Peyer's patch (tissue), 4 donors: ENCODE measurements at regions not wholly inside any gene's neighbourhood (a gene's known extent, or its start where the extent isn't known, plus 50 kb on each side); places are given as distances from the start of the nearest gene placed in this dataset.

Experiments
- DNase-seq, 3 donors: peaks; one replicate each; pipeline ENCODE4 v3.0.0-alpha.2; 2017 to 2019
- H3K27ac ChIP-seq, 4 donors: fragments of 200-600 bp; sonication (generic); one replicate each; pipeline ENCODE4 v1.5.1; 2016 to 2019
- H3K27me3 ChIP-seq, 2 donors: fragments of 200-600 bp; sonication (generic); one replicate each; pipeline ENCODE4 v1.5.1; 2019
- H3K36me3 ChIP-seq, 3 donors: fragments of 200-600 bp; sonication (generic); one replicate each; pipeline ENCODE4 v1.5.1; 2016 to 2019
- H3K4me1 ChIP-seq, 4 donors: fragments of 200-600 bp; sonication (generic); one replicate each; pipeline ENCODE4 v1.5.1; 2016 to 2019
- H3K4me3 ChIP-seq, 4 donors: fragments of 200-600 bp; sonication (generic); 1 replicate in 3 of 4; 2 replicates in 1 of 4; pipeline ENCODE4 v1.5.1; 2016 to 2019; ENCODE audit warnings: mild to moderate bottlenecking in 1 of 4
- H3K9me3 ChIP-seq, 4 donors: fragments of 200-600 bp; sonication (generic); one replicate each; pipeline ENCODE4 v1.5.1; 2016 to 2019; ENCODE audit warnings: mild to moderate bottlenecking in 1 of 4
- CTCF ChIP-seq, 6 experiments: fragments of 450-650 bp in 4 of 6; fragments of 200-600 bp in 2 of 6; sonication (generic) in 1 of 6; IDR thresholded peaks; one replicate each; pipeline ENCODE4 v1.5.1; 2017 to 2019; ENCODE audit warnings: antibody characterized with exemption in 6 of 6, mild to moderate bottlenecking in 3 of 6, moderate library complexity in 1 of 6
- POLR2A ChIP-seq, 2 donors: fragments of 450-650 bp; IDR thresholded peaks; one replicate each; pipeline ENCODE4 v1.5.1; 2017; ENCODE audit warnings: antibody characterized with exemption in 2 of 2, mild to moderate bottlenecking in 2 of 2, moderate library complexity in 2 of 2

DNA sequence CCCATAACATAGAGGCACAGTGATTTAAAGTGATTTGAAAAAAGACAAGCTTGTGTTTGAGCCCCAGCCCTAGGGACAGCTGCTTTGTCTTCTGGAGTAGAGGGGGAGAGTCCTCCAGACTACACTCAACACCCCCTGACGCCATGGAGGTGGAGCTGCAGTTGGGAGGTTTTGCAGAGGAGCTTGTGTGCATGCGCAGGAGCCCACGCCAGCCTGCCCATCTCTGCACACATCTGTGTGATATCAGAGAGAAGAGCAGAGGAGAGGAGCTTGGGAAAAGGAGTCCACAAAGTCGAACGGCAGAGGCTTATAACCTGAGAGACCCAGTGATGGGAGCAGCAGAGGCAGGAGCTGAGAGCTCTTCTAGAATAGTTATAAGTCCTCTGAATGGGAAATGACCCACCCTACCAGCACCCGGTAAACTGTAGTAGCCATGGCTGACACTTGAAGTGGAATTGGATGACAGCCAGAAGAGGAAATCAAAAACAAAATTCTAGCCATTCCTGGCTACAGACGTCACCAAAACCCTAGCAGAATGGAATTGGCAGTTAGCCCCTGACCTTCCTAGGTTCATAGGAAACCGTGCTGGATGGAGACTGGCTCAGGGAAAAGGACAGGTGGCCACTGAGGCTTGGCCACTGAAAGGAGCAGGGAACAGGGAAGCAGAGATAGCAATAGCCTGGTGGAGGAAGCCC is 185.1 kb upstream of the VASH1 start:
- Histone ChIP-seq H3K4me1 (peaks cover 0 to 4% (median 0%) of the 10 kb centered on the region in 4 donors), H3K9me3 (no peaks in the 10 kb centered on the region), H3K27ac (no peak overlapping the region), H3K27me3 (no peaks in the 10 kb centered on the region), H3K36me3 (no peaks in the 10 kb centered on the region), H3K4me3 (no peak overlapping the region)
- TF ChIP-seq POLR2A (IDR thresholded peaks at IDR 0.05) (no peak), CTCF (IDR thresholded peaks at IDR 0.05) (no peak)
- no peak for DNase-seq

DNA sequence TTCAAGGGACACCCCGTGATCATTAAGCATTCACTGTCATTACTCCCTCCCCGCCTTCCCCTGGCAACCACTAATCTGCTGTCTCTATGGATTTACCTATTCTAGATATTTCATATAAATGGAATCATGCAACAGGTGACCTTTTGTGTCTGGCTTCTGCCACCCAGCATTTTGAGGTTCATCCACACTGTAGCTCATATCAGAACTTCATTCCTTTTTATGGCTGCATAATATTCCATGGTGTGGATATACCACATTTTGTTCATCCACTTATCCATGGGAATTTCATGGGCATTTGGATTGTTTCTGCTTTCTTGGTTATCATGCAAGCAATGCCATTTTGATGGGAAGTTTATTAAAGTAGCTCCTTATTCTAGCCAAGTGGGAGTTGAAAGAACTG is 184.2 kb upstream of the VASH1 start:
- no peaks in the 10 kb centered on the region for H3K9me3 ChIP-seq
- no peaks in the 10 kb centered on the region for H3K27me3 ChIP-seq
- peaks cover 0 to 4% (median 0%) of the 10 kb centered on the region in 4 donors for H3K4me1 ChIP-seq
- H3K4me3 ChIP-seq = no peak overlapping the region
- H3K27ac ChIP-seq = no peak overlapping the region
- no peaks in the 10 kb centered on the region for H3K36me3 ChIP-seq
- no peak for DNase-seq
- no peak for TF ChIP-seq CTCF (IDR thresholded peaks at IDR 0.05)
- TF ChIP-seq POLR2A (IDR thresholded peaks at IDR 0.05) = no peak

- DNase-seq = no peak
- no peak overlapping the region for H3K4me3 ChIP-seq
- TF ChIP-seq POLR2A (IDR thresholded peaks at IDR 0.05) (no peak), CTCF (IDR thresholded peaks at IDR 0.05) (no peak)
- H3K9me3 ChIP-seq = no peaks in the 10 kb centered on the region
- no peak overlapping the region for H3K27ac ChIP-seq
- H3K4me1 ChIP-seq = peaks cover 0 to 4% (median 0%) of the 10 kb centered on the region in 4 donors
- H3K27me3 ChIP-seq = no peaks in the 10 kb centered on the region
- no peaks in the 10 kb centered on the region for H3K36me3 ChIP-seq
Measured at GRCh38 chr14:76577837-76578236, 183.4 kb upstream of the VASH1 start.

GRCh38 chr14:76580399-76580798 is 180.9 kb upstream of the VASH1 start:
- DNase-seq = no peak
- Histone ChIP-seq H3K27ac (no peak overlapping the region), H3K4me3 (no peak overlapping the region), H3K4me1 (peaks cover 0 to 4% (median 0%) of the 10 kb centered on the region in 4 donors), H3K9me3 (no peaks in the 10 kb centered on the region), H3K36me3 (no peaks in the 10 kb centered on the region), H3K27me3 (no peaks in the 10 kb centered on the region)
- TF ChIP-seq POLR2A (IDR thresholded peaks at IDR 0.05) (no peak), CTCF (IDR thresholded peaks at IDR 0.05) (no peak)

DNA sequence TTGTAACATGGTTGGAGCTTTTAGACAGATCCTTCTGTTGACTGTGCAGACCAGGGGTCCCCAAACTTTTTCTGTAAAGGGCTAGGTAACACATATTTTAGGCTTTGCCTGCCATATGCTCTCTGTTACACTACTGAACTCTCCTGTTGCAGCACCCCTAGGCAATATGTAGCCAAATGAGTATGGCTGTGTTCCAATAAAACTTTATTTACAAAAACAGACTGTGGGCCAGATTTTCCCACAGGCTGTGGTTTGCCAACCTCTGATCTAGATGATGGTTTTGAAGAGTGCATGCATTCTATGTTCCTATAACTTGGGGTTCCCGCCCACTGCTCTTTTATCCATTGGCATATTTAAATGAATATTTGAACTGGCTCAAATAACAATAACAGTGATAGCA is 180.3 kb upstream of the VASH1 start:
- no peaks in the 10 kb centered on the region for H3K36me3 ChIP-seq
- no peak for DNase-seq
- TF ChIP-seq CTCF (IDR thresholded peaks at IDR 0.05) (no peak), POLR2A (IDR thresholded peaks at IDR 0.05) (no peak)
- peaks cover 0 to 4% (median 0%) of the 10 kb centered on the region in 4 donors for H3K4me1 ChIP-seq
- H3K27me3 ChIP-seq = no peaks in the 10 kb centered on the region
- no peak overlapping the region for H3K4me3 ChIP-seq
- H3K27ac ChIP-seq = no peak overlapping the region
- H3K9me3 ChIP-seq = no peaks in the 10 kb centered on the region
